OCI-LY1 (cell line): ENCODE measurements at regions not wholly inside any gene's neighbourhood (a gene's known extent, or its start where the extent isn't known, plus 50 kb on each side); places are given as distances from the start of the nearest gene placed in this dataset.

Source experiments
- H2AFZ ChIP-seq: fragments of 200-600 bp; sonication (generic), shearing (Covaris generic); 2 replicates; pipeline ENCODE4 v1.6.0; 2014; ENCODE audit warnings: antibody characterized with exemption, mild to moderate bottlenecking, low read length
- H3F3A ChIP-seq: fragments of 200-600 bp; sonication (generic), shearing (Covaris generic); 2 replicates; pipeline ENCODE4 v1.6.0; 2014; ENCODE audit warnings: mild to moderate bottlenecking, antibody characterized with exemption, low read length, moderate library complexity; ENCODE audit not compliant: insufficient read depth
- H3K27ac ChIP-seq: fragments of 200-600 bp; sonication (generic); 2 replicates; pipeline ENCODE4 v1.5.1; 2014; ENCODE audit warnings: low read length, mixed run types, mild to moderate bottlenecking, low read depth; ENCODE audit not compliant: poor library complexity, severe bottlenecking
- H3K27me3 ChIP-seq: fragments of 200-600 bp; sonication (generic); 2 replicates; pipeline ENCODE4 v1.6.0; 2014; ENCODE audit warnings: antibody characterized with exemption, mild to moderate bottlenecking, low read length, moderate library complexity; ENCODE audit not compliant: insufficient read depth
- H3K36me3 ChIP-seq: fragments of 200-600 bp; sonication (generic); 2 replicates; pipeline ENCODE4 v1.6.1; 2014; ENCODE audit warnings: mild to moderate bottlenecking, antibody characterized with exemption, low read length, moderate library complexity, mixed read lengths; ENCODE audit not compliant: insufficient read depth
- H3K4me1 ChIP-seq: fragments of 200-600 bp; sonication (generic); 2 replicates; pipeline ENCODE4 v1.5.1; 2014; ENCODE audit warnings: mild to moderate bottlenecking, low read length, moderate library complexity; ENCODE audit not compliant: insufficient read depth, severe bottlenecking
- H3K4me2 ChIP-seq: fragments of 200-600 bp; sonication (generic), shearing (Covaris generic); 2 replicates; pipeline ENCODE4 v1.6.1; 2014; ENCODE audit warnings: low read length
- H3K4me3 ChIP-seq: fragments of 200-600 bp; sonication (generic); 2 replicates; pipeline ENCODE4 v1.5.1; 2014; ENCODE audit warnings: low read length, low read depth, mild to moderate bottlenecking, mixed read lengths; ENCODE audit not compliant: poor library complexity, severe bottlenecking
- H3K79me2 ChIP-seq: fragments of 200-600 bp; shearing (Covaris generic); 2 replicates; pipeline ENCODE4 v1.6.1; 2016; ENCODE audit warnings: mixed run types, low read length, mixed read lengths; ENCODE audit not compliant: insufficient read depth
- H3K9ac ChIP-seq: fragments of 200-600 bp; sonication (generic), shearing (Covaris generic); 2 replicates; pipeline ENCODE4 v1.6.1; 2014; ENCODE audit warnings: mild to moderate bottlenecking, low read length, mixed read lengths
- H3K9me2 ChIP-seq: fragments of 200-600 bp; sonication (generic), shearing (Covaris generic); 2 replicates; pipeline ENCODE4 v1.6.1; 2014; ENCODE audit warnings: low read depth, mild to moderate bottlenecking, low read length, mixed read lengths
- H3K9me3 ChIP-seq: fragments of 200-600 bp; shearing (Covaris generic); 2 replicates; pipeline ENCODE4 v1.6.1; 2014; ENCODE audit warnings: low read length, mixed read lengths
- H4K20me1 ChIP-seq: fragments of 200-600 bp; sonication (generic), shearing (Covaris generic); 2 replicates; pipeline ENCODE4 v1.6.0; 2016; ENCODE audit warnings: mild to moderate bottlenecking, low read length; ENCODE audit not compliant: insufficient read depth
- CTCF ChIP-seq: fragments of 200-600 bp; sonication (generic), shearing (Covaris generic); IDR thresholded peaks from 2 replicates; pipeline ENCODE4 v1.5.1; 2017; ENCODE audit warnings: mild to moderate bottlenecking, antibody characterized with exemption, low read length, moderate library complexity, mixed read lengths
- EZH2 ChIP-seq: fragments of 200-600 bp; sonication (generic), shearing (Covaris generic); IDR thresholded peaks from 2 replicates; pipeline ENCODE4 v1.8.0; 2017; ENCODE audit warnings: borderline replicate concordance, mixed run types, mild to moderate bottlenecking, antibody characterized with exemption, low read length, moderate library complexity, mixed read lengths

- TF ChIP-seq EZH2 (no peak), CTCF (no peak)
- Histone ChIP-seq H3K4me2 (no peak overlapping the region), H2AFZ (no peak overlapping the region), H3K9ac (no peak overlapping the region), H3F3A (no peaks in the 10 kb centered on the region), H4K20me1 (no peaks in the 10 kb centered on the region), H3K4me3 (no peak overlapping the region), H3K27ac (no peak overlapping the region), H3K4me1 (peaks cover 4% of the 10 kb centered on the region), H3K36me3 (no peaks in the 10 kb centered on the region), H3K9me2 (no peaks in the 10 kb centered on the region), H3K27me3 (no peaks in the 10 kb centered on the region), H3K79me2 (no peaks in the 10 kb centered on the region), H3K9me3 (no peaks in the 10 kb centered on the region)
Observed at GRCh38 chr20:40963505-40963845, 65.1 kb upstream of the TOP1 start.

GRCh38 chr20:40965671-40966070, 63.0 kb upstream of the TOP1 start:
- Histone ChIP-seq H3K4me1 (peaks cover 8% of the 10 kb centered on the region), H3K27ac (no peak overlapping the region), H3K4me2 (no peak overlapping the region), H3K27me3 (no peaks in the 10 kb centered on the region), H3K79me2 (no peaks in the 10 kb centered on the region), H3K36me3 (no peaks in the 10 kb centered on the region), H3F3A (no peaks in the 10 kb centered on the region), H3K9me3 (no peaks in the 10 kb centered on the region), H3K4me3 (no peak overlapping the region), H3K9me2 (no peaks in the 10 kb centered on the region), H2AFZ (no peak overlapping the region), H4K20me1 (no peaks in the 10 kb centered on the region), H3K9ac (no peak overlapping the region)
- TF ChIP-seq EZH2 (no peak), CTCF (no peak)

- Histone ChIP-seq H3K9me2 (no peaks in the 10 kb centered on the region), H3K4me2 (no peak overlapping the region), H3K27me3 (no peaks in the 10 kb centered on the region), H3K9me3 (no peaks in the 10 kb centered on the region), H3K4me1 (peaks cover 8% of the 10 kb centered on the region), H3K4me3 (no peak overlapping the region), H2AFZ (no peak overlapping the region), H3K9ac (no peak overlapping the region), H3F3A (no peaks in the 10 kb centered on the region), H3K79me2 (no peaks in the 10 kb centered on the region), H4K20me1 (no peaks in the 10 kb centered on the region), H3K36me3 (no peaks in the 10 kb centered on the region), H3K27ac (no peak overlapping the region)
- TF ChIP-seq CTCF: peak; percentile 66
- no peak for TF ChIP-seq EZH2
Observed at GRCh38 chr20:40966103-40966502, 62.5 kb upstream of the TOP1 start.
